ENCODE measurements at regions not wholly inside any gene's neighbourhood (a gene's known extent, or its start where the extent isn't known, plus 50 kb on each side); places are given as distances from the start of the nearest gene placed in this dataset.

DNA sequence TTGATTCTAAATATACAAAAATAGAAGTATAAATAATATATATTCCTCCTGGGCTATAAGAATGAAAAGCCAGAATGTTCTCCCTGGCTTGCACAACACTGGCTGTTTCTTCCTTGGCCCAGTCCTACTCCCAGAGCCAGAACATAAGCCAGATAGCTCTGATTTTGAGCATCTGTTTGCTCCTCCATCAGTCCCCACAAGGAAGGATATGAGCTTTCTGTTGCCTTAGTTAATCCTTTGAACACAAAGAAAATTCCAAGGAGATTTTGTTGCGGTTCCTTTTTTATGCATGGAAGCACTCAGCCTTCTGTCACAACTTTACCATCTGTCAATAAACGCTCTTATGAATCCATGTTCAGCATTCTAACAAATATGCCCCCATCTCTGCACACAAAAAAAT lies 361.8 kb downstream of the IPMK start:
- TF ChIP-seq POLR2AphosphoS5 (IDR thresholded peaks at IDR 0.05; ENCODE audit: low read depth, low read length): no peak
- TF ChIP-seq, protein P1, sequence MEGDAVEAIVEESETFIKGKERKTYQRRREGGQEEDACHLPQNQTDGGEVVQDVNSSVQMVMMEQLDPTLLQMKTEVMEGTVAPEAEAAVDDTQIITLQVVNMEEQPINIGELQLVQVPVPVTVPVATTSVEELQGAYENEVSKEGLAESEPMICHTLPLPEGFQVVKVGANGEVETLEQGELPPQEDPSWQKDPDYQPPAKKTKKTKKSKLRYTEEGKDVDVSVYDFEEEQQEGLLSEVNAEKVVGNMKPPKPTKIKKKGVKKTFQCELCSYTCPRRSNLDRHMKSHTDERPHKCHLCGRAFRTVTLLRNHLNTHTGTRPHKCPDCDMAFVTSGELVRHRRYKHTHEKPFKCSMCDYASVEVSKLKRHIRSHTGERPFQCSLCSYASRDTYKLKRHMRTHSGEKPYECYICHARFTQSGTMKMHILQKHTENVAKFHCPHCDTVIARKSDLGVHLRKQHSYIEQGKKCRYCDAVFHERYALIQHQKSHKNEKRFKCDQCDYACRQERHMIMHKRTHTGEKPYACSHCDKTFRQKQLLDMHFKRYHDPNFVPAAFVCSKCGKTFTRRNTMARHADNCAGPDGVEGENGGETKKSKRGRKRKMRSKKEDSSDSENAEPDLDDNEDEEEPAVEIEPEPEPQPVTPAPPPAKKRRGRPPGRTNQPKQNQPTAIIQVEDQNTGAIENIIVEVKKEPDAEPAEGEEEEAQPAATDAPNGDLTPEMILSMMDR (IDR thresholded peaks at IDR 0.05): no peak
- TF ChIP-seq SIN3A (IDR thresholded peaks at IDR 0.05; ENCODE audit: borderline replicate concordance, insufficient read depth, low read depth, low read length): no peak

Measured in Panc1 (cell line).